RWPE1 (cell line): ENCODE measurements at regions not wholly inside any gene's neighbourhood (a gene's known extent, or its start where the extent isn't known, plus 50 kb on each side); places are given as distances from the start of the nearest gene placed in this dataset.

Experiments used
- CTCF ChIA-PET: fragments of 350-600 bp; sonication (Branson Sonifier 250); formaldehyde crosslinking; extraction: SDS; loops from one replicate; lab custom pipeline; 2021; lab: Yijun Ruan, JAX
- POLR2A ChIA-PET: fragments of 400-600 bp; formaldehyde crosslinking; extraction: SDS; loops from one replicate; lab custom pipeline; 2020; ENCODE audit warnings: antibody characterized with exemption; ENCODE audit not compliant: low non-redundant PET; lab: Yijun Ruan, JAX
- DNase-seq: peaks from one replicate; pipeline ENCODE4 v3.0.0; 2012; ENCODE audit warnings: low spot score
- H3K27ac ChIP-seq: fragments of 450-650 bp; 2 replicates; pipeline ENCODE4 v1.5.1; 2017
- CTCF ChIP-seq: fragments of 450-650 bp; conservative IDR thresholded peaks from 2 replicates; pipeline ENCODE4 v1.5.1; 2017; ENCODE audit warnings: low read depth, mild to moderate bottlenecking

GRCh38 chr15:81865850-81866537 is 179.8 kb downstream of the MEX3B start:
- POLR2A ChIA-PET = no interaction called here
- no peak for TF ChIP-seq CTCF
- no peak overlapping the region for H3K27ac ChIP-seq
- CTCF ChIA-PET = no interaction called here
- DNase-seq = no peak

- DNase-seq = no peak
- TF ChIP-seq CTCF = no peak
- H3K27ac ChIP-seq = no peak overlapping the region
- CTCF ChIA-PET = no interaction called here
- POLR2A ChIA-PET = no interaction called here
Measured at GRCh38 chr15:81863162-81863561, 182.7 kb downstream of the MEX3B start.

GRCh38 chr15:81859737-81860516 is 185.9 kb downstream of the MEX3B start:
- no peak for TF ChIP-seq CTCF
- ChIA-PET CTCF (interaction anchor here (0.5 kb wide), 1 partner anchor 1853 kb away, joined by 4 read pairs; no protein-coding TSS in a partner anchor), POLR2A (no interaction called here)
- no peak overlapping the region for H3K27ac ChIP-seq
- DNase-seq = no peak

- no peak for DNase-seq
- POLR2A ChIA-PET = no interaction called here
- no peak for TF ChIP-seq CTCF
- CTCF ChIA-PET = no interaction called here
- no peak overlapping the region for H3K27ac ChIP-seq
Measured at GRCh38 chr15:81858586-81858985, 187.2 kb downstream of the MEX3B start.

- ChIA-PET POLR2A (no interaction called here), CTCF (no interaction called here)
- no peak for TF ChIP-seq CTCF
- no peak overlapping the region for H3K27ac ChIP-seq
- DNase-seq = no peak
Measured at GRCh38 chr15:81858136-81858535, 187.7 kb downstream of the MEX3B start.

- no peak for TF ChIP-seq CTCF
- no peak for DNase-seq
- H3K27ac ChIP-seq = no peak overlapping the region
- ChIA-PET POLR2A (no interaction called here), CTCF (interaction anchor here (0.6 to 0.7 kb wide), 2 partner anchors 8 to 567 kb away, joined by 3 to 4 read pairs; no protein-coding TSS in a partner anchor)
Measured at GRCh38 chr15:81856634-81857026, 189.2 kb downstream of the MEX3B start.
